Esophagus squamous epithelium (tissue), 5 donors: ENCODE measurements at regions not wholly inside any gene's neighbourhood (a gene's known extent, or its start where the extent isn't known, plus 50 kb on each side); places are given as distances from the start of the nearest gene placed in this dataset.

Experiments used
- DNase-seq: peaks from one replicate; lab custom pipeline; 2025; lab: John Stamatoyannopoulos, UW
- H3K27ac ChIP-seq, 4 donors: fragments of 200-600 bp; sonication (generic); one replicate each; pipeline ENCODE4 v1.5.1; 2016 to 2019; ENCODE audit warnings: mild to moderate bottlenecking in 1 of 4
- H3K27me3 ChIP-seq, 4 donors: fragments of 200-600 bp; sonication (generic); 1 replicate in 3 of 4; 2 replicates in 1 of 4; pipeline versions ENCODE4 v1.5.1 to v1.6.0; 2017 to 2021; ENCODE audit warnings: antibody characterized with exemption in 1 of 4
- H3K36me3 ChIP-seq, 3 donors: fragments of 200-600 bp; sonication (generic); one replicate each; pipeline ENCODE4 v1.5.1; 2016 to 2019
- H3K4me1 ChIP-seq, 3 donors: fragments of 200-600 bp; sonication (generic); one replicate each; pipeline ENCODE4 v1.5.1; 2017 to 2019
- H3K4me3 ChIP-seq, 4 donors: fragments of 200-600 bp; sonication (generic); 1 replicate in 3 of 4; 2 replicates in 1 of 4; pipeline ENCODE4 v1.5.1; 2016 to 2019; ENCODE audit warnings: mild to moderate bottlenecking in 2 of 4, moderate library complexity in 1 of 4
- H3K9me3 ChIP-seq, 3 donors: fragments of 200-600 bp; sonication (generic); one replicate each; pipeline ENCODE4 v1.5.1; 2016 to 2019
- CTCF ChIP-seq, 6 experiments: fragments of 450-650 bp in 4 of 6; fragments of 200-600 bp in 2 of 6; sonication (generic) in 2 of 6; IDR thresholded peaks; one replicate each; pipeline ENCODE4 v1.5.1; 2016 to 2019; ENCODE audit warnings: antibody characterized with exemption in 6 of 6, mild to moderate bottlenecking in 4 of 6, moderate library complexity in 4 of 6
- POLR2A ChIP-seq, 4 donors: fragments of 450-650 bp; IDR thresholded peaks; one replicate each; pipeline ENCODE4 v1.6.1; 2017; ENCODE audit warnings: antibody characterized with exemption in 4 of 4, mild to moderate bottlenecking in 4 of 4, moderate library complexity in 3 of 4
- WGBS, 2 donors: methylation state at CpG; one replicate each; pipeline ENCODE4 v1.1.5; 2018; 5-methylcytosine and 5-hydroxymethylcytosine counted together
- intact Hi-C: fragments of 100-400 bp; cut with DNase I; formaldehyde crosslinking; loops from one replicate; pipeline ENCODE4 v1.15.0; 2022
- donor health status: DM: yes; HTN: yes; CAD: no.

GRCh38 chr1:37277366-37277765 is 197.0 kb upstream of the ZC3H12A start:
- DNase-seq: no peak
- Histone ChIP-seq H3K36me3 (no peaks in the 10 kb centered on the region), H3K9me3 (peaks cover 0 to 8% (median 6%) of the 10 kb centered on the region in 3 donors), H3K27me3 (peaks cover 0 to 46% (median 0%) of the 10 kb centered on the region in 4 donors), H3K27ac (no peak overlapping the region), H3K4me3 (no peak overlapping the region), H3K4me1 (no peaks in the 10 kb centered on the region)
- 61 to 65% methylated on average over 2 of the region's 2 CpGs for WGBS, 2 donors
- intact Hi-C loops: no loop called here
- TF ChIP-seq POLR2A (IDR thresholded peaks at IDR 0.05): no peak
- no peak for TF ChIP-seq CTCF (IDR thresholded peaks at IDR 0.05)

GRCh38 chr1:37281354-37281753 is 193.0 kb upstream of the ZC3H12A start:
- no peak for DNase-seq
- intact Hi-C loops: no loop called here
- H3K9me3 ChIP-seq: peaks cover 0 to 8% (median 6%) of the 10 kb centered on the region in 3 donors
- no peaks in the 10 kb centered on the region for H3K4me1 ChIP-seq
- H3K27me3 ChIP-seq: peaks cover 0 to 38% (median 0%) of the 10 kb centered on the region in 4 donors
- 25 to 26% methylated on average over 3 of the region's 3 CpGs for WGBS, 2 donors
- no peak overlapping the region for H3K27ac ChIP-seq
- TF ChIP-seq POLR2A (IDR thresholded peaks at IDR 0.05) (no peak), CTCF (IDR thresholded peaks at IDR 0.05) (no peak)
- H3K36me3 ChIP-seq: no peaks in the 10 kb centered on the region
- H3K4me3 ChIP-seq: no peak overlapping the region

- H3K27ac ChIP-seq: no peak overlapping the region
- H3K4me1 ChIP-seq: no peaks in the 10 kb centered on the region
- peaks cover 0 to 8% (median 6%) of the 10 kb centered on the region in 3 donors for H3K9me3 ChIP-seq
- H3K36me3 ChIP-seq: no peaks in the 10 kb centered on the region
- intact Hi-C loops: no loop called here
- H3K4me3 ChIP-seq: no peak overlapping the region
- H3K27me3 ChIP-seq: peaks cover 0 to 32% (median 0%) of the 10 kb centered on the region in 4 donors
- WGBS, 2 donors: 50 to 66% methylated on average over 6 of the region's 6 CpGs
- TF ChIP-seq CTCF (IDR thresholded peaks at IDR 0.05): no peak
- TF ChIP-seq POLR2A (IDR thresholded peaks at IDR 0.05): no peak
- DNase-seq: no peak
Observed at GRCh38 chr1:37282764-37283163, 191.6 kb upstream of the ZC3H12A start.

- 60 to 66% methylated on average over 3 to 4 of the region's 4 CpGs for WGBS, 2 donors
- TF ChIP-seq CTCF (IDR thresholded peaks at IDR 0.05) (no peak), POLR2A (IDR thresholded peaks at IDR 0.05) (no peak)
- Histone ChIP-seq H3K27me3 (peaks cover 0 to 34% (median 0%) of the 10 kb centered on the region in 4 donors), H3K4me3 (no peak overlapping the region), H3K9me3 (peaks cover 0 to 8% (median 6%) of the 10 kb centered on the region in 3 donors), H3K4me1 (no peaks in the 10 kb centered on the region), H3K27ac (no peak overlapping the region), H3K36me3 (no peaks in the 10 kb centered on the region)
- no peak for DNase-seq
- intact Hi-C loops: no loop called here
Observed at GRCh38 chr1:37284053-37284452, 190.3 kb upstream of the ZC3H12A start.

GRCh38 chr1:37286881-37287280 is 187.5 kb upstream of the ZC3H12A start:
- Histone ChIP-seq H3K4me1 (no peaks in the 10 kb centered on the region), H3K36me3 (no peaks in the 10 kb centered on the region), H3K27me3 (peaks cover 0 to 34% (median under 1%) of the 10 kb centered on the region in 4 donors), H3K9me3 (no peaks in the 10 kb centered on the region), H3K27ac (no peak overlapping the region), H3K4me3 (no peak overlapping the region)
- WGBS, 2 donors: 67 to 79% methylated on average over 3 of the region's 4 CpGs
- no peak for DNase-seq
- TF ChIP-seq POLR2A (IDR thresholded peaks at IDR 0.05) (no peak), CTCF (IDR thresholded peaks at IDR 0.05) (no peak)
- intact Hi-C loops: no loop called here
